Esophagus squamous epithelium (tissue), 5 donors: ENCODE measurements at regions not wholly inside any gene's neighbourhood (a gene's known extent, or its start where the extent isn't known, plus 50 kb on each side); places are given as distances from the start of the nearest gene placed in this dataset.

ENCODE experiments used
- DNase-seq: peaks from one replicate; lab custom pipeline; 2025; lab: John Stamatoyannopoulos, UW
- H3K27ac ChIP-seq, 4 donors: fragments of 200-600 bp; sonication (generic); one replicate each; pipeline ENCODE4 v1.5.1; 2016 to 2019; ENCODE audit warnings: mild to moderate bottlenecking in 1 of 4
- H3K27me3 ChIP-seq, 4 donors: fragments of 200-600 bp; sonication (generic); 1 replicate in 3 of 4; 2 replicates in 1 of 4; pipeline versions ENCODE4 v1.5.1 to v1.6.0; 2017 to 2021; ENCODE audit warnings: antibody characterized with exemption in 1 of 4
- H3K36me3 ChIP-seq, 3 donors: fragments of 200-600 bp; sonication (generic); one replicate each; pipeline ENCODE4 v1.5.1; 2016 to 2019
- H3K4me1 ChIP-seq, 3 donors: fragments of 200-600 bp; sonication (generic); one replicate each; pipeline ENCODE4 v1.5.1; 2017 to 2019
- H3K4me3 ChIP-seq, 4 donors: fragments of 200-600 bp; sonication (generic); 1 replicate in 3 of 4; 2 replicates in 1 of 4; pipeline ENCODE4 v1.5.1; 2016 to 2019; ENCODE audit warnings: mild to moderate bottlenecking in 2 of 4, moderate library complexity in 1 of 4
- H3K9me3 ChIP-seq, 3 donors: fragments of 200-600 bp; sonication (generic); one replicate each; pipeline ENCODE4 v1.5.1; 2016 to 2019
- POLR2A ChIP-seq, 4 donors: fragments of 450-650 bp; IDR thresholded peaks; one replicate each; pipeline ENCODE4 v1.6.1; 2017; ENCODE audit warnings: antibody characterized with exemption in 4 of 4, mild to moderate bottlenecking in 4 of 4, moderate library complexity in 3 of 4
- WGBS, 2 donors: methylation state at CpG; one replicate each; pipeline ENCODE4 v1.1.5; 2018; 5-methylcytosine and 5-hydroxymethylcytosine counted together
- intact Hi-C: fragments of 100-400 bp; cut with DNase I; formaldehyde crosslinking; loops from one replicate; pipeline ENCODE4 v1.15.0; 2022
- TF ChIP-seq, protein P1 (sequence below), 6 experiments: fragments of 450-650 bp in 4 of 6; fragments of 200-600 bp in 2 of 6; sonication (generic) in 2 of 6; IDR thresholded peaks; one replicate each; pipeline ENCODE4 v1.5.1; 2016 to 2019; ENCODE audit warnings: antibody characterized with exemption in 6 of 6, mild to moderate bottlenecking in 4 of 6, moderate library complexity in 4 of 6
- donor health status: DM: yes; HTN: yes; CAD: no.

DNA sequence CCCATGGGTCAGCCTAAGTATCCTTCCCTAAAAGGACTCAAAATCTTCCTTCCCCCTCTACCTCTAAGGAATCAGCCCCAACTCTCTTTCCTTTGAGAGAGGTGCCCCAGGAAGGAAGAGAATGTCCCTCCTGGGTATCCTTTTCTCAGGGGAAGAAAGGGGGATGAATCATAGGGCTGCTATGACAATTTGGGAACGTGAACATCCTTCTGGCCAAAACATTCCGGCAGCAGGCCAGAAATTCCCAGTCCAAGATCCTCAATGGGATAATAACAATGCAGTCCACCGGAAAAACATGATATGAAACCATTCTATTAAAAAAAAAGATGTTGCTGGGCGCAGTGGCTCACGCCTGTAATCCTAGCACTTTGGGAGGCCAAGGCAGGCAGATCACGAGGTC lies 50.8 kb upstream of the CACNA2D3 start:
- Histone ChIP-seq H3K9me3 (peaks cover 0 to 19% (median 14%) of the 10 kb centered on the region in 3 donors), H3K4me1 (peaks cover 3 to 62% (median 17%) of the 10 kb centered on the region in 3 donors), H3K4me3 (no peak overlapping the region), H3K27me3 (no peaks in the 10 kb centered on the region), H3K27ac (no peak overlapping the region), H3K36me3 (no peaks in the 10 kb centered on the region)
- no peak for DNase-seq
- TF ChIP-seq POLR2A (IDR thresholded peaks at IDR 0.05) = no peak
- TF ChIP-seq, protein P1, sequence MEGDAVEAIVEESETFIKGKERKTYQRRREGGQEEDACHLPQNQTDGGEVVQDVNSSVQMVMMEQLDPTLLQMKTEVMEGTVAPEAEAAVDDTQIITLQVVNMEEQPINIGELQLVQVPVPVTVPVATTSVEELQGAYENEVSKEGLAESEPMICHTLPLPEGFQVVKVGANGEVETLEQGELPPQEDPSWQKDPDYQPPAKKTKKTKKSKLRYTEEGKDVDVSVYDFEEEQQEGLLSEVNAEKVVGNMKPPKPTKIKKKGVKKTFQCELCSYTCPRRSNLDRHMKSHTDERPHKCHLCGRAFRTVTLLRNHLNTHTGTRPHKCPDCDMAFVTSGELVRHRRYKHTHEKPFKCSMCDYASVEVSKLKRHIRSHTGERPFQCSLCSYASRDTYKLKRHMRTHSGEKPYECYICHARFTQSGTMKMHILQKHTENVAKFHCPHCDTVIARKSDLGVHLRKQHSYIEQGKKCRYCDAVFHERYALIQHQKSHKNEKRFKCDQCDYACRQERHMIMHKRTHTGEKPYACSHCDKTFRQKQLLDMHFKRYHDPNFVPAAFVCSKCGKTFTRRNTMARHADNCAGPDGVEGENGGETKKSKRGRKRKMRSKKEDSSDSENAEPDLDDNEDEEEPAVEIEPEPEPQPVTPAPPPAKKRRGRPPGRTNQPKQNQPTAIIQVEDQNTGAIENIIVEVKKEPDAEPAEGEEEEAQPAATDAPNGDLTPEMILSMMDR (IDR thresholded peaks at IDR 0.05) = no peak
- WGBS, 2 donors = 81% methylated on average over 6 of the region's 6 CpGs; no CpG with 5 or more reads in 1 of the 2 donors
- intact Hi-C loops = no loop called here

DNA sequence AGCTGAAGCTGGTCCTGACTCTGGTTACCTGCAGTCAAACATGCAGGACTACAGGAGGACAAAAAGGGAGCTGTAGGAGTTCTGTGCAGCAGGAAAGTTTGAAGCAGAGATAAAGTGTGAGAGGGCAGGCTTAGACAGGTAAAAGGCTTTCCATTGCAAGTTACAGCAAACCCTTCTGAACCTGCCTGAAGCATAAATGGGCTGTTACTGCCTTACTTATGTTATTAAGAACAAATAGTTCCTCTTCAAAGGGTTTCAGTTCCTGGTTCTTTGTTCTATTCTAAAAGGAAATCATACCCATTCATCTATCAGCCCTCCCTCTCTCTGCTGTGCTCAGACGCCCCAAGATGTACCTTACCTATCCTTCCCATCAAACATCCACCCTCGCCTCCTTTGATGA lies 52.4 kb upstream of the CACNA2D3 start:
- WGBS, 2 donors = 23 to 37% methylated on average over 2 of the region's 2 CpGs
- no peaks in the 10 kb centered on the region for H3K36me3 ChIP-seq
- no peak for DNase-seq
- H3K27me3 ChIP-seq = no peaks in the 10 kb centered on the region
- no peak for TF ChIP-seq POLR2A (IDR thresholded peaks at IDR 0.05)
- TF ChIP-seq, protein P1 (IDR thresholded peaks at IDR 0.05) = no peak
- H3K4me3 ChIP-seq = no peak overlapping the region
- peak overlapping the region; percentile 47 to 67 (median 52) for H3K27ac ChIP-seq
- H3K9me3 ChIP-seq = peaks cover 0 to 19% (median 14%) of the 10 kb centered on the region in 3 donors
- intact Hi-C loops = no loop called here
- H3K4me1 ChIP-seq = peaks cover 3 to 79% (median 28%) of the 10 kb centered on the region in 3 donors

DNA sequence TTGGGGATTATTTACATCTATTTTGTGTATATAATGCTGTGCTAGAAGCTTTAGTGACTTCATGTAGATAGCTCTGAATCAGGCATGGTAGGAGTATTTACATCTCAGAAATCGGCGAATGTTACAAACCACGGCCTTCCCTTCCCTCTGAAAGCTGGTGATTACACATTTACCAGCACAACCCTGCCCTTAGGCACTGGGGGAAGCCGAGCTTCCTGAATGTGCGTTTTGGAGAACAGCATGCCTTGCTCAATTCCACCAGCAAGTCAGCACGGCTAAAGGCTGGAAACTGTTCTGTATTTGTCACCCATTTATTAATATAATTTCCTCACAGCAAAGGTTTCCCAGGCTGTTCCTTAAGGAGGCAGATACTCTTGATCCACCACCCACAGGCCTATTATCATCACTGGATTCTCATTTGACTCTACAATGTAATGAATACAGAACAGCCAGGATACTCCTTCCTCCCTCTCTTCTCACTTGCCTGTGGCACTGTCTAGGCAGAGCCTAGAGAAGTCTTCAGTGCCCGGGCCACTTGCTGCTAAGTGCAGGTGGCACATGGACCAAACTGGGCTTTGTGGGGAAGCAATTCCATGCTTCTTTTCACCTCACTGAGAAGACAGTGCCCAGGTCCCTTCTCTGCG lies 55.2 kb upstream of the CACNA2D3 start:
- H3K4me1 ChIP-seq = peaks cover 3 to 76% (median 28%) of the 10 kb centered on the region in 3 donors
- no peaks in the 10 kb centered on the region for H3K36me3 ChIP-seq
- intact Hi-C loops = no loop called here
- H3K27me3 ChIP-seq = no peaks in the 10 kb centered on the region
- H3K27ac ChIP-seq = peak overlapping the region; percentile 61 to 80 (median 72)
- WGBS, 2 donors = 18 to 25% methylated on average over 6 to 7 of the region's 8 CpGs
- H3K4me3 ChIP-seq = no peak overlapping the region
- TF ChIP-seq, protein P1 (IDR thresholded peaks at IDR 0.05) = no peak
- H3K9me3 ChIP-seq = peaks cover 0 to 19% (median 14%) of the 10 kb centered on the region in 3 donors
- no peak for DNase-seq

DNA sequence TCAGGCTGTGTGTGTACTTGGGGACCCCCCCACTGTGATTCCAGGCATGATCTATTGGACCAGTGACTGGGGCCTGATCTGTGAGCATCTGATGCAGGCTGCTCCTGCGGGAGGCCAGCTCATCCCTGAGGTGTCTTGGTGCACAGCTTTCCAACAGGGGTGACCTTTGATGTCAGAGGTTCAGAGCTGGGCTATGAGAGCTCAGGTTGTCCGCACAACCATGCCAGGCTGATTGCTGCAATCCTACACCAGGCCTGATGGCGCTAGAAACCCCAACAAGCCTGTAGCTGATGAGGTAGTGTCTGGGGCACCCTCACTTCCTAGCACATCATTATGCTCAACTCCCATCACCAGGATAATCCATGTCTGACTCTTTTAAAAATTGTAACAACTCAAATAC lies 56.1 kb upstream of the CACNA2D3 start:
- Histone ChIP-seq H3K27me3 (no peaks in the 10 kb centered on the region), H3K4me3 (no peak overlapping the region), H3K36me3 (no peaks in the 10 kb centered on the region), H3K4me1 (peaks cover 3 to 67% (median 28%) of the 10 kb centered on the region in 3 donors), H3K9me3 (peaks cover 0 to 14% (median 14%) of the 10 kb centered on the region in 3 donors), H3K27ac (peak overlapping the region in 3 of 4 donors; percentile 61 to 80 (median 72))
- 100% methylated on average over 1 of the region's 3 CpGs; no CpG with 5 or more reads in 1 of the 2 donors for WGBS, 2 donors
- TF ChIP-seq, protein P1 (IDR thresholded peaks at IDR 0.05) = no peak
- TF ChIP-seq POLR2A (IDR thresholded peaks at IDR 0.05) = no peak
- intact Hi-C loops = no loop called here
- no peak for DNase-seq

DNA sequence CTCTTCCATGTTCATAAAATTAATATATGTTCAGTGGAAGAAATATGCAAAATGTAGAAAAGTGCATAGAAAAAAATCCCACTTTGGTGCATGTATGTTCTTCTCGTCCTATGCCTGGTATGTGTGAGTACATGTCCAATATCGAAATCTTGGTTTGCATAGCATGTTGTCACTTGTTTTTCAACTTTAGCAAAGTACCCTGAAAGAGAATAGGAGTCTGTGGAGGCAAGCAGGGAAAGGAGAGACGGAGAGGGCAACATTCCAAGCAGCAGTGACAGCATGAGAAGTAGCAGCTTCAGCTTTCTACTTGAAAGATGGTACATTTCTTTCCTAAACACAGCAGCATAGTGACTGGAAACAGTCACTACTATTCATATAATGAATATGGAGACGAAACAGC lies 56.8 kb upstream of the CACNA2D3 start:
- DNase-seq = no peak

More for the DNA sequence above, 56.8 kb upstream of the CACNA2D3 start:
- Histone ChIP-seq H3K27ac (peak overlapping the region in 1 of 4 donors; percentile 80), H3K4me3 (no peak overlapping the region), H3K27me3 (no peaks in the 10 kb centered on the region), H3K9me3 (peaks cover 0 to 8% (median 7%) of the 10 kb centered on the region in 3 donors), H3K4me1 (peaks cover 3 to 61% (median 28%) of the 10 kb centered on the region in 3 donors), H3K36me3 (no peaks in the 10 kb centered on the region)
- intact Hi-C loops = no loop called here
- 33 to 35% methylated on average over 4 of the region's 4 CpGs for WGBS, 2 donors
- TF ChIP-seq, protein P1 (IDR thresholded peaks at IDR 0.05) = no peak
- no peak for TF ChIP-seq POLR2A (IDR thresholded peaks at IDR 0.05)
